Osteoblast (primary cell): ENCODE measurements at regions not wholly inside any gene's neighbourhood (a gene's known extent, or its start where the extent isn't known, plus 50 kb on each side); places are given as distances from the start of the nearest gene placed in this dataset.

Source experiments
- DNase-seq: peaks from one replicate; pipeline ENCODE4 v3.0.0; 2011; ENCODE audit warnings: low spot score, mixed read lengths; ENCODE audit not compliant: insufficient read length; ENCODE audit errors: missing footprints
- H2AFZ ChIP-seq: 2 replicates; pipeline ENCODE4 v1.6.0; 2011; ENCODE audit warnings: mild to moderate bottlenecking, low read length
- H3K27ac ChIP-seq: 2 replicates; pipeline ENCODE4 v1.5.1; 2011; ENCODE audit warnings: mild to moderate bottlenecking, low read depth, low read length, moderate library complexity
- H3K27me3 ChIP-seq: 2 replicates; pipeline ENCODE4 v1.6.0; 2012; ENCODE audit warnings: mild to moderate bottlenecking, control low read depth, inconsistent platforms, low read length, moderate library complexity; ENCODE audit not compliant: insufficient read depth
- H3K36me3 ChIP-seq: 2 replicates; pipeline ENCODE4 v1.5.1; 2011; ENCODE audit warnings: mild to moderate bottlenecking, low read length, control low read depth, moderate library complexity; ENCODE audit not compliant: insufficient read depth
- H3K4me1 ChIP-seq: 2 replicates; pipeline ENCODE4 v1.5.1; 2011; ENCODE audit warnings: mild to moderate bottlenecking, low read length, control low read depth, moderate library complexity; ENCODE audit not compliant: insufficient read depth
- H3K4me2 ChIP-seq: 2 replicates; pipeline ENCODE4 v1.6.0; 2011; ENCODE audit warnings: mild to moderate bottlenecking, low read length; ENCODE audit not compliant: insufficient read depth
- H3K4me3 ChIP-seq: fragments of 200-600 bp; sonication (generic); 3 replicates; pipeline ENCODE4 v1.5.1; 2012; ENCODE audit warnings: mild to moderate bottlenecking, low read length, inconsistent platforms; ENCODE audit not compliant: insufficient read depth
- H3K79me2 ChIP-seq: 2 replicates; pipeline ENCODE4 v1.6.0; 2012; ENCODE audit warnings: mild to moderate bottlenecking, low read length, control low read depth, inconsistent platforms; ENCODE audit not compliant: insufficient read depth
- H3K9me3 ChIP-seq: 2 replicates; pipeline ENCODE4 v1.5.1; 2011; ENCODE audit warnings: low read depth, low read length, control low read depth
- H4K20me1 ChIP-seq: 2 replicates; pipeline ENCODE4 v1.6.0; 2012; ENCODE audit warnings: mild to moderate bottlenecking, low read length, control low read depth; ENCODE audit not compliant: insufficient read depth
- TF ChIP-seq, protein P1 (sequence below): IDR thresholded peaks from 2 replicates; pipeline ENCODE4 v1.5.1; 2011; ENCODE audit warnings: mild to moderate bottlenecking, low read depth, low read length, moderate library complexity; ENCODE audit errors: extremely low read depth

DNA sequence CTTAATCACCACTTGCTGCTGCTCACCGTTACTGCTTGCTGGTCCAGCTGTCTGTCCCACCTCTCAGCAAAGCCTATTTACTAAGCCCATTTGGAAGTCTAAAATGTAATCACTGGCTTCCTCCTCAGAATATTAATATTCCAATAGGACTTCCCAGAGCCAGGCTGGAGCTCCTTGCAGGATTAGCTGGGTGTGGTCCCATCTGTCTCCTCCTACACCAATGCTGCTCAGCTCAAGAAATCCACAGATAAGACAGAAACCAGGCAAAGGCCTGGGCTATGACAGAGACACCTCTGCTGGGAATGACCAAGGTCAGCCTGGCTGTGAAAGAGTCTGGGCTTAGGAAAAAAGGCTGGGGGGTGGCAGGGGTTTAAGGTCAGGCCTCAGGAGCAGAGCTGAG, 317.8 kb downstream of the BUD13 start:
- Histone ChIP-seq H3K4me1 (no peaks in the 10 kb centered on the region), H3K27ac (no peak overlapping the region), H3K4me3 (no peak overlapping the region), H3K27me3 (no peaks in the 10 kb centered on the region), H3K9me3 (no peaks in the 10 kb centered on the region), H3K36me3 (no peaks in the 10 kb centered on the region), H3K4me2 (no peak overlapping the region), H2AFZ (no peak overlapping the region), H3K79me2 (no peaks in the 10 kb centered on the region), H4K20me1 (no peaks in the 10 kb centered on the region)
- no peak for DNase-seq
- TF ChIP-seq, protein P1, sequence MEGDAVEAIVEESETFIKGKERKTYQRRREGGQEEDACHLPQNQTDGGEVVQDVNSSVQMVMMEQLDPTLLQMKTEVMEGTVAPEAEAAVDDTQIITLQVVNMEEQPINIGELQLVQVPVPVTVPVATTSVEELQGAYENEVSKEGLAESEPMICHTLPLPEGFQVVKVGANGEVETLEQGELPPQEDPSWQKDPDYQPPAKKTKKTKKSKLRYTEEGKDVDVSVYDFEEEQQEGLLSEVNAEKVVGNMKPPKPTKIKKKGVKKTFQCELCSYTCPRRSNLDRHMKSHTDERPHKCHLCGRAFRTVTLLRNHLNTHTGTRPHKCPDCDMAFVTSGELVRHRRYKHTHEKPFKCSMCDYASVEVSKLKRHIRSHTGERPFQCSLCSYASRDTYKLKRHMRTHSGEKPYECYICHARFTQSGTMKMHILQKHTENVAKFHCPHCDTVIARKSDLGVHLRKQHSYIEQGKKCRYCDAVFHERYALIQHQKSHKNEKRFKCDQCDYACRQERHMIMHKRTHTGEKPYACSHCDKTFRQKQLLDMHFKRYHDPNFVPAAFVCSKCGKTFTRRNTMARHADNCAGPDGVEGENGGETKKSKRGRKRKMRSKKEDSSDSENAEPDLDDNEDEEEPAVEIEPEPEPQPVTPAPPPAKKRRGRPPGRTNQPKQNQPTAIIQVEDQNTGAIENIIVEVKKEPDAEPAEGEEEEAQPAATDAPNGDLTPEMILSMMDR, result no peak

DNA sequence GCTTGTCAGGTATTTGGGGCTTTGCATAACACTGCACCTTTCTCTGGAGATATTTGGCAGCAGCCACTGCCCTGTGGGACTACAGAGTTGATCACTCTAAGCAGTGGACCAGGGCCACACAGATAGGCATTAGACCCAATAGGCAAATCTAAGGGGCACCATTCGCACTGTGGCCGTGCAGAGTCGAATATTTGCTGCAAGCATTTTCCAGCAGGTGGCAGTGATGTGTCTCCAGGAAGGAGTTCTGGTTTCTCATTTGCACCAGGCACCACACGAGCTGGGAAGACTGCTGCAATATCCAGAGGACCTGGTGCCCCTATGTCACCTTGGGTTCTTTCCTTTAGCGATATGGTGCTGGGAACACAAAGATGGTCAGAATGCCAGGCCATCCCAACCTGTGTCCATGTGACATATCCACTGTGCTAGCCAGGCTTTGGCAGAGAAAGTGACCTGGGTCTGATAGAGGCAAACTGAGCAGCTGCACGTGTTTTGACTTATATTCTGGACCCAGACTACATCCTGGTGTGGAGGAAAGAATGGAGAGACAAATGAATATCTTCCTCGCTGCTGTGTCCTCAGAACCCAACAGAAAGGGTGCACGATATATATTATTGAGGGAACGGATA, 318.7 kb downstream of the BUD13 start:
- Histone ChIP-seq H2AFZ (no peak overlapping the region), H4K20me1 (no peaks in the 10 kb centered on the region), H3K79me2 (no peaks in the 10 kb centered on the region), H3K4me3 (no peak overlapping the region), H3K9me3 (no peaks in the 10 kb centered on the region), H3K4me2 (no peak overlapping the region), H3K36me3 (no peaks in the 10 kb centered on the region), H3K27ac (no peak overlapping the region), H3K4me1 (no peaks in the 10 kb centered on the region), H3K27me3 (no peaks in the 10 kb centered on the region)
- TF ChIP-seq, protein P1, result peak; percentile 61
- no peak for DNase-seq

DNA sequence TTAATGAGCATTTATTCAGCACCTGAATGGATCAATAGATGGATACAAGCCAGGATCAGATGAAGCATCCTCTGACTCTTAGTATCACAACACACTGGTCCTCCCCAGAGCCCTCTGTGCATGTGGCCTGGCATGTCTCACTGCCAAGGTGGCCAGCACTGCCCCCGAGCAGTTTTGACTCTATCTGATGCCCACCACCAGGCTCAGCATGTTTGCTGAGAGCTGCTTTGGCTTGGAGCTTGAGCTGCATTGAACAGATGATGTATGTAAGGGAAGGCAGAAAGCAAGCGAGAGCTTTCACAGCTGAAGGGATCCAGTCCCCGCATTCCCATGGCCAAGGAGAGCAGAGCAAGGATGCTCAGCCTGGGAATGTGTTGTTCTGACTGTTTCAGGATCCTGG, 320.3 kb downstream of the BUD13 start:
- TF ChIP-seq, protein P1, result no peak
- Histone ChIP-seq H2AFZ (no peak overlapping the region), H3K79me2 (no peaks in the 10 kb centered on the region), H3K9me3 (no peaks in the 10 kb centered on the region), H3K4me1 (no peaks in the 10 kb centered on the region), H3K4me3 (no peak overlapping the region), H3K27ac (no peak overlapping the region), H4K20me1 (no peaks in the 10 kb centered on the region), H3K36me3 (no peaks in the 10 kb centered on the region), H3K4me2 (no peak overlapping the region), H3K27me3 (no peaks in the 10 kb centered on the region)
- no peak for DNase-seq

DNA sequence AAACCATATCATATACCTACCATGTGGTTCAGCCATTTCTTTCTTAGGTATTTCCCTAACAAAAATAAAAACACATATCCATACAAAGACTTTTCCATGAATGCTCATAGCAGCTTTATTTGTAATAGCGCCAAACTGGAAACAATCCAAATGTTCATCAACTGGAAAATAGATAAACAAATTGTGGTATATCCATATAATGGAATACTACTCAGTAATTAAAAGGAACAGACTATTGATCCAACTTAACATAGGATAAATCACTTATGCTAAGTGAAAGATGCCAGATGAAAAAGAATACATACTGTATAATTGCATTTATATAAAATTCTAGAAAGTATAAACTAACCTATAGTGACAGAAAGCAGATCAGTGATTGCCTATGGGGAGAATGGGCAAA, 323.3 kb downstream of the BUD13 start:
- TF ChIP-seq, protein P1, result no peak
- Histone ChIP-seq H3K4me2 (no peak overlapping the region), H3K4me3 (no peak overlapping the region), H4K20me1 (no peaks in the 10 kb centered on the region), H3K4me1 (no peaks in the 10 kb centered on the region), H3K36me3 (no peaks in the 10 kb centered on the region), H3K27me3 (no peaks in the 10 kb centered on the region), H3K9me3 (no peaks in the 10 kb centered on the region), H2AFZ (no peak overlapping the region), H3K27ac (no peak overlapping the region), H3K79me2 (no peaks in the 10 kb centered on the region)
- DNase-seq, result no peak
